ENCODE measurements at regions not wholly inside any gene's neighbourhood (a gene's known extent, or its start where the extent isn't known, plus 50 kb on each side); places are given as distances from the start of the nearest gene placed in this dataset.

DNA sequence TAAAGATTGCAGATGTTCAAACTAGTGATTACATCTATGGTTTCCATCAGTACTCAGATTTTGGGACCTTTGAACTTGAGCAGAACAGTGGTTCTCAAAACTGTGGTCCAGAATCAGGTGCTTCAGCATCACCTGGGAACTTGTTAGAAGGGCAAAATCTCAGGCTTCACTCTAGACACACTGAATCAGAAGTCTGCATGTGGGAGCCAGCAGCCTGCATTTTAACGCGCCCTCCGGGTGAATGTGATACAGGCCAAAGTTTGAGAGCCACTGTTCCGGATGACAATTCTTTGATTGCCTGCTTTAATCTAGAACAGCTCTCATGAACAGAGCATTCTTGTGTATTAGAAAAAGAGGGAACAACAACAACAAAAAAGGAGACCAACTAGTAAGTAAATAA is 261.7 kb downstream of the GPD2 start:
- H3K9me3 ChIP-seq (ENCODE audit: insufficient read depth, low read length), result no peaks in the 10 kb centered on the region
- H3K27me3 ChIP-seq (ENCODE audit: low read length), result no peaks in the 10 kb centered on the region
- no peaks in the 10 kb centered on the region for H3K79me2 ChIP-seq (ENCODE audit: insufficient read depth, low read length)
- H3F3A ChIP-seq (ENCODE audit: insufficient read depth), result no peaks in the 10 kb centered on the region
- no peak overlapping the region for H3K4me2 ChIP-seq (ENCODE audit: low read depth, low read length, poor library complexity, severe bottlenecking)
- no peak overlapping the region for H3K27ac ChIP-seq (ENCODE audit: low read depth, low read length)
- H3K9me2 ChIP-seq (replicated peaks; ENCODE audit: insufficient read depth, low read length), result no peaks in the 10 kb centered on the region
- no peaks in the 10 kb centered on the region for H3K36me3 ChIP-seq (ENCODE audit: low read length)
- H2AFZ ChIP-seq (ENCODE audit: low read depth, low read length, severe bottlenecking), result no peak overlapping the region
- TF ChIP-seq EZH2phosphoT487 (conservative IDR thresholded peaks at IDR 0.05; ENCODE audit: low read length), result no peak
- TF ChIP-seq, protein P1, sequence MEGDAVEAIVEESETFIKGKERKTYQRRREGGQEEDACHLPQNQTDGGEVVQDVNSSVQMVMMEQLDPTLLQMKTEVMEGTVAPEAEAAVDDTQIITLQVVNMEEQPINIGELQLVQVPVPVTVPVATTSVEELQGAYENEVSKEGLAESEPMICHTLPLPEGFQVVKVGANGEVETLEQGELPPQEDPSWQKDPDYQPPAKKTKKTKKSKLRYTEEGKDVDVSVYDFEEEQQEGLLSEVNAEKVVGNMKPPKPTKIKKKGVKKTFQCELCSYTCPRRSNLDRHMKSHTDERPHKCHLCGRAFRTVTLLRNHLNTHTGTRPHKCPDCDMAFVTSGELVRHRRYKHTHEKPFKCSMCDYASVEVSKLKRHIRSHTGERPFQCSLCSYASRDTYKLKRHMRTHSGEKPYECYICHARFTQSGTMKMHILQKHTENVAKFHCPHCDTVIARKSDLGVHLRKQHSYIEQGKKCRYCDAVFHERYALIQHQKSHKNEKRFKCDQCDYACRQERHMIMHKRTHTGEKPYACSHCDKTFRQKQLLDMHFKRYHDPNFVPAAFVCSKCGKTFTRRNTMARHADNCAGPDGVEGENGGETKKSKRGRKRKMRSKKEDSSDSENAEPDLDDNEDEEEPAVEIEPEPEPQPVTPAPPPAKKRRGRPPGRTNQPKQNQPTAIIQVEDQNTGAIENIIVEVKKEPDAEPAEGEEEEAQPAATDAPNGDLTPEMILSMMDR (IDR thresholded peaks at IDR 0.05; ENCODE audit: insufficient read depth, low read length, poor library complexity, severe bottlenecking), result no peak
- H4K20me1 ChIP-seq (ENCODE audit: low read depth, low read length), result no peaks in the 10 kb centered on the region
- H3K9ac ChIP-seq (ENCODE audit: low read length), result no peak overlapping the region
- H3K4me3 ChIP-seq (ENCODE audit: insufficient read depth, low read length, poor library complexity, severe bottlenecking), result no peak overlapping the region

DNA sequence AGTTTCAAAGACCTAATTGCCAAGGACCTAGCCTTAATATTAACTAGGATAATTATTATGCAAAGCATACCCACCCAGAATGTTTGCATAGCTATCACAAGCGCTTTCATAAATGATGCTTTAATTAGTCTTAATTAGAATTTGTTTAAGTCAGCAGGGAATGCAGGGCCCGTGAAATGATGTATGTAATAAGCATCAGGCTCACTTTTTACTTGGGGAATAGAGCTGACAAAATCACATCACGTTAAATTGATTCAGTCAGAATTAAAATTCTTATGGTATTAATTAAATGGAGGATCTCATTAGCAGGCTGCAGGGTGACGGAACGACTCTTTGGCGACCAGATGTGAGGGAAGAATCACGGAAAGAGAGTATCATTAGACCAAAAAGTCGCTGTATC is 264.5 kb downstream of the GPD2 start:
- Histone ChIP-seq H3K36me3 (ENCODE audit: low read length) (no peaks in the 10 kb centered on the region), H3K9me3 (ENCODE audit: insufficient read depth, low read length) (no peaks in the 10 kb centered on the region), H3K4me3 (ENCODE audit: insufficient read depth, low read length, poor library complexity, severe bottlenecking) (no peak overlapping the region), H3K9ac (ENCODE audit: low read length) (no peak overlapping the region), H3F3A (ENCODE audit: insufficient read depth) (no peaks in the 10 kb centered on the region), H2AFZ (ENCODE audit: low read depth, low read length, severe bottlenecking) (no peak overlapping the region), H4K20me1 (ENCODE audit: low read depth, low read length) (no peaks in the 10 kb centered on the region), H3K27ac (ENCODE audit: low read depth, low read length) (no peak overlapping the region), H3K4me2 (ENCODE audit: low read depth, low read length, poor library complexity, severe bottlenecking) (no peak overlapping the region), H3K9me2 (replicated peaks; ENCODE audit: insufficient read depth, low read length) (no peaks in the 10 kb centered on the region), H3K27me3 (ENCODE audit: low read length) (no peaks in the 10 kb centered on the region), H3K79me2 (ENCODE audit: insufficient read depth, low read length) (no peaks in the 10 kb centered on the region)
- TF ChIP-seq, protein P1 (IDR thresholded peaks at IDR 0.05; ENCODE audit: insufficient read depth, low read length, poor library complexity, severe bottlenecking), result no peak
- TF ChIP-seq EZH2phosphoT487 (conservative IDR thresholded peaks at IDR 0.05; ENCODE audit: low read length), result no peak

DNA sequence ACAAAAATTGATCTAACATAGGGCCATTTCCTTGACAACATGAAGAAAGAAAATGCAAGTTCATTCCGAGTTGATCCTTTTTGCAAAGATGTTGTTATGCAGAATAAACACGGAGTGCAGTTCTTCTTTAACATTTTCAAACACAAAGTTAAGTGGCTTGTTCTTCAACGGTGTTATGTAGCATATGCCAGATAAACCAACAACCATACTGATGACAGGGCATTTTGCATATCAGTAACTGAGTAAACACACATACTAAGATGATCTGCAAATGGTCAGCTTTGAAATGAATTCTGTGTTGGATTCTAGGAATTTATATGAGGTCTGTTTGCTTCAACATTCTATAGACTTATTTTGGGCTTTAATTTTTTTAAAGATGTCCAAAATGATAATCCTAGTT is 266.4 kb downstream of the GPD2 start:
- Histone ChIP-seq H3K9me2 (replicated peaks; ENCODE audit: insufficient read depth, low read length) (no peaks in the 10 kb centered on the region), H3K36me3 (ENCODE audit: low read length) (no peaks in the 10 kb centered on the region), H4K20me1 (ENCODE audit: low read depth, low read length) (no peaks in the 10 kb centered on the region), H3K27ac (ENCODE audit: low read depth, low read length) (no peak overlapping the region), H3K27me3 (ENCODE audit: low read length) (no peaks in the 10 kb centered on the region), H3K9me3 (ENCODE audit: insufficient read depth, low read length) (no peaks in the 10 kb centered on the region), H3K4me3 (ENCODE audit: insufficient read depth, low read length, poor library complexity, severe bottlenecking) (no peak overlapping the region), H3K9ac (ENCODE audit: low read length) (no peak overlapping the region), H3K4me2 (ENCODE audit: low read depth, low read length, poor library complexity, severe bottlenecking) (no peak overlapping the region), H2AFZ (ENCODE audit: low read depth, low read length, severe bottlenecking) (no peak overlapping the region), H3F3A (ENCODE audit: insufficient read depth) (no peaks in the 10 kb centered on the region), H3K79me2 (ENCODE audit: insufficient read depth, low read length) (no peaks in the 10 kb centered on the region)
- TF ChIP-seq, protein P1 (IDR thresholded peaks at IDR 0.05; ENCODE audit: insufficient read depth, low read length, poor library complexity, severe bottlenecking), result no peak
- no peak for TF ChIP-seq EZH2phosphoT487 (conservative IDR thresholded peaks at IDR 0.05; ENCODE audit: low read length)

Data from SU-DHL-6 (cell line).